ENCODE measurements at regions not wholly inside any gene's neighbourhood (a gene's known extent, or its start where the extent isn't known, plus 50 kb on each side); places are given as distances from the start of the nearest gene placed in this dataset.

DNA sequence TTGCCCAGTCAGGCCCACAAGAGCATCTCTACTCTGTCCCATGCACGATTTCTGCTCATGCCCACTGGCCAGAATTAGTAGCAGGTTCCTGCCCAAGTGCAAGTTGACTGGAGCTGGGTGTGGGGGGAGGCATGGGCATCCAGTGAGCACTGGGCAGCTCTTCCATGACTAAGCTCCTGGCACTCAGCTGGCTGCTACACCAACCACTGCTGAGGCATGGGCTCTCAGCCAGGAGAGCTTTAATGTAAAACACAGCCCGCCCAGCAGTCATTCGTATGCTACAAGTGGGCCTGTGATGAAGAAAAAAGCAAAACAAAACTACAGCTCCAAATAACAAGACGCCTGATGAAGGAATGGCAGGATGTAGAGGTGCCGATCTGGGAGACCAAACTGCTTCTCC is 335.4 kb upstream of the PFKP start:
- TF ChIP-seq, protein P1, sequence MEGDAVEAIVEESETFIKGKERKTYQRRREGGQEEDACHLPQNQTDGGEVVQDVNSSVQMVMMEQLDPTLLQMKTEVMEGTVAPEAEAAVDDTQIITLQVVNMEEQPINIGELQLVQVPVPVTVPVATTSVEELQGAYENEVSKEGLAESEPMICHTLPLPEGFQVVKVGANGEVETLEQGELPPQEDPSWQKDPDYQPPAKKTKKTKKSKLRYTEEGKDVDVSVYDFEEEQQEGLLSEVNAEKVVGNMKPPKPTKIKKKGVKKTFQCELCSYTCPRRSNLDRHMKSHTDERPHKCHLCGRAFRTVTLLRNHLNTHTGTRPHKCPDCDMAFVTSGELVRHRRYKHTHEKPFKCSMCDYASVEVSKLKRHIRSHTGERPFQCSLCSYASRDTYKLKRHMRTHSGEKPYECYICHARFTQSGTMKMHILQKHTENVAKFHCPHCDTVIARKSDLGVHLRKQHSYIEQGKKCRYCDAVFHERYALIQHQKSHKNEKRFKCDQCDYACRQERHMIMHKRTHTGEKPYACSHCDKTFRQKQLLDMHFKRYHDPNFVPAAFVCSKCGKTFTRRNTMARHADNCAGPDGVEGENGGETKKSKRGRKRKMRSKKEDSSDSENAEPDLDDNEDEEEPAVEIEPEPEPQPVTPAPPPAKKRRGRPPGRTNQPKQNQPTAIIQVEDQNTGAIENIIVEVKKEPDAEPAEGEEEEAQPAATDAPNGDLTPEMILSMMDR (IDR thresholded peaks at IDR 0.05): no peak
- TF ChIP-seq POLR2A (IDR thresholded peaks at IDR 0.05): no peak
